Spleen (tissue), 7 donors: ENCODE measurements at regions not wholly inside any gene's neighbourhood (a gene's known extent, or its start where the extent isn't known, plus 50 kb on each side); places are given as distances from the start of the nearest gene placed in this dataset.

ENCODE experiments used
- CTCF ChIP-seq, 11 experiments: fragments of 200-600 bp in 7 of 11; fragments of 450-650 bp in 4 of 11; sonication (generic) in 4 of 11; IDR thresholded peaks in 8 of 11; conservative IDR thresholded peaks in 3 of 11; 1 replicate in 7 of 11; 2 replicates in 4 of 11; pipeline versions ENCODE4 v1.4.0 to v1.8.0; 2016 to 2021; ENCODE audit warnings: antibody characterized with exemption in 11 of 11, inconsistent platforms in 4 of 11, mild to moderate bottlenecking in 1 of 11
- POLR2AphosphoS5 ChIP-seq, 3 donors: sonication (generic); formaldehyde crosslinking; IDR thresholded peaks; one replicate each; pipeline ENCODE4 v1.5.1; 2017; ENCODE audit warnings: antibody characterized with exemption in 3 of 3
- donor health status: DM: no; HTN: no; CAD: no; lungs with moderate emphysema.
- donor health status: DM: no; HTN: no; CAD: no.
- donor health status: DM: no; HTN: no; CAD: no.

GRCh38 chr7:53340220-53340619 is 304.8 kb downstream of the POM121L12 start:
- TF ChIP-seq CTCF (IDR thresholded peaks at IDR 0.05 in 8 of 11, conservative IDR thresholded peaks at IDR 0.05 in 3 of 11), result no peak
- TF ChIP-seq POLR2AphosphoS5 (IDR thresholded peaks at IDR 0.05), result no peak
